Activated CD4-positive, alpha-beta memory T cell treated with anti-CD3 and anti-CD28 coated beads, Interleukin-2, amount 10 ng/mL, durations not matched to agents 7 days and 5 days (primary cell): ENCODE measurements at regions not wholly inside any gene's neighbourhood (a gene's known extent, or its start where the extent isn't known, plus 50 kb on each side); places are given as distances from the start of the nearest gene placed in this dataset.

Experiments
- CTCF ChIA-PET: fragments of 350-600 bp; sonication (Branson Sonifier 250); formaldehyde crosslinking; loops from one replicate; lab custom pipeline; 2021; ENCODE audit warnings: antibody characterized with exemption, inconsistent platforms; lab: Charles Lee
- POLR2A ChIA-PET: fragments of 350-600 bp; sonication (Branson Sonifier 250); formaldehyde crosslinking; loops from one replicate; lab custom pipeline; 2021; ENCODE audit warnings: antibody characterized with exemption; lab: Charles Lee
- DNase-seq: peaks from one replicate; pipeline ENCODE4 v3.0.0-alpha.2; 2020
- H3K27ac Mint-ChIP-seq: one replicate; pipeline ENCODE4 v1.8.0; 2021; ENCODE audit warnings: mild to moderate bottlenecking, mixed read lengths
- H3K27me3 Mint-ChIP-seq: one replicate; pipeline ENCODE4 v1.8.0; 2021; ENCODE audit warnings: mixed read lengths
- H3K36me3 Mint-ChIP-seq: one replicate; pipeline ENCODE4 v1.8.0; 2021; ENCODE audit warnings: low read depth, mixed read lengths
- H3K4me1 Mint-ChIP-seq: one replicate; pipeline ENCODE4 v1.8.0; 2021; ENCODE audit warnings: mixed read lengths
- H3K4me3 Mint-ChIP-seq: one replicate; pipeline ENCODE4 v1.8.0; 2021; ENCODE audit warnings: mild to moderate bottlenecking, mixed read lengths
- H3K9me3 Mint-ChIP-seq: one replicate; pipeline ENCODE4 v1.8.0; 2021; ENCODE audit warnings: mixed read lengths

GRCh38 chr6:28585335-28585734 lies 59.7 kb downstream of the GPX5 start:
- H3K4me3 Mint-ChIP-seq = no peak overlapping the region
- no peak overlapping the region for H3K27ac Mint-ChIP-seq
- peaks cover 5% of the 10 kb centered on the region for H3K36me3 Mint-ChIP-seq
- ChIA-PET POLR2A (interaction anchor here (0.7 kb wide), 1 partner anchor 78 kb away, joined by 3 read pairs; no protein-coding TSS in a partner anchor), CTCF (interaction anchor here (1.2 kb wide), 1 partner anchor 252 kb away, joined by 3 read pairs; no protein-coding TSS in a partner anchor)
- H3K4me1 Mint-ChIP-seq = peaks cover 34% of the 10 kb centered on the region
- peaks cover 61% of the 10 kb centered on the region for H3K27me3 Mint-ChIP-seq
- no peak for DNase-seq
- H3K9me3 Mint-ChIP-seq = peaks cover 2% of the 10 kb centered on the region

- no peak overlapping the region for H3K4me3 Mint-ChIP-seq
- H3K27ac Mint-ChIP-seq = no peak overlapping the region
- DNase-seq = no peak
- H3K9me3 Mint-ChIP-seq = peaks cover 2% of the 10 kb centered on the region
- CTCF ChIA-PET = interaction anchor here (1.0 kb wide), 1 partner anchor 1282 kb away, joined by 3 read pairs; no protein-coding TSS in a partner anchor
- POLR2A ChIA-PET = no interaction called here
- H3K36me3 Mint-ChIP-seq = peaks cover 5% of the 10 kb centered on the region
- H3K27me3 Mint-ChIP-seq = peaks cover 70% of the 10 kb centered on the region
- peaks cover 34% of the 10 kb centered on the region for H3K4me1 Mint-ChIP-seq
Observed at GRCh38 chr6:28586324-28586723, 60.6 kb downstream of the GPX5 start.

GRCh38 chr6:28586962-28587745 lies 61.5 kb downstream of the GPX5 start:
- peak overlapping the region; percentile 63 for H3K4me3 Mint-ChIP-seq
- peaks cover 34% of the 10 kb centered on the region for H3K4me1 Mint-ChIP-seq

GRCh38 chr6:28587746-28588075 lies 62.0 kb downstream of the GPX5 start:
- H3K36me3 Mint-ChIP-seq = peaks cover 5% of the 10 kb centered on the region
- peaks cover 77% of the 10 kb centered on the region for H3K27me3 Mint-ChIP-seq
- CTCF ChIA-PET = no interaction called here
- H3K9me3 Mint-ChIP-seq = peaks cover 2% of the 10 kb centered on the region
- H3K27ac Mint-ChIP-seq = no peak overlapping the region
- no peak for DNase-seq
- peaks cover 34% of the 10 kb centered on the region for H3K4me1 Mint-ChIP-seq
- POLR2A ChIA-PET = no interaction called here
- H3K4me3 Mint-ChIP-seq = peak overlapping the region; percentile 63

More at GRCh38 chr6:28586962-28587745, 61.5 kb downstream of the GPX5 start:
- ChIA-PET POLR2A (no interaction called here), CTCF (interaction anchor here (1.0 kb wide), 1 partner anchor 1283 kb away, joined by 3 read pairs; no protein-coding TSS in a partner anchor)
- Mint-ChIP-seq H3K27me3 (peaks cover 77% of the 10 kb centered on the region), H3K36me3 (peaks cover 5% of the 10 kb centered on the region), H3K27ac (no peak overlapping the region), H3K9me3 (peaks cover 2% of the 10 kb centered on the region)
- DNase-seq = peak; percentile 55

DNA sequence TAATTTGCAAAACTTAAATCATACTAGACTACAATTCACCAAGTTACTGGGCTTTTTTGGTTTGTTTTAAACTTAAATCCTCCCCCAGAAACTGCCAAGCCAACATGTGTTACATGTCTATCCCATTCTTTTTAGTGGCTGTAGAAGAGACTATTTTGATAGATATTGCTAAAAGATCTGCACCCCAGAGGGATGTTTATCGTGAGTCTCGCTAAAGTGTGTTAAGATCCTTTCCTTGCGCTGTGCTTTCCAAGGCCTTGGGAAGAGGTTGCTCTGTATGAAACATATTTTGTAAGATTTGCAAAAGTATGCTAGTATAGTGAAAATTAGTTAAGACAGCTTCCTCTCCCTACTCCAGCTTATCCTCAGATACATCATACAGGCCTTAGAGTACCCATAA lies 63.0 kb downstream of the GPX5 start:
- no peak overlapping the region for H3K27ac Mint-ChIP-seq
- H3K4me1 Mint-ChIP-seq = peaks cover 34% of the 10 kb centered on the region
- peaks cover 78% of the 10 kb centered on the region for H3K27me3 Mint-ChIP-seq
- ChIA-PET POLR2A (interaction anchor here (0.6 kb wide), 1 partner anchor 245 kb away, joined by 3 read pairs; no protein-coding TSS in a partner anchor), CTCF (no interaction called here)
- no peak overlapping the region for H3K4me3 Mint-ChIP-seq
- H3K36me3 Mint-ChIP-seq = peaks cover 5% of the 10 kb centered on the region
- H3K9me3 Mint-ChIP-seq = peaks cover 2% of the 10 kb centered on the region
- DNase-seq = no peak

DNA sequence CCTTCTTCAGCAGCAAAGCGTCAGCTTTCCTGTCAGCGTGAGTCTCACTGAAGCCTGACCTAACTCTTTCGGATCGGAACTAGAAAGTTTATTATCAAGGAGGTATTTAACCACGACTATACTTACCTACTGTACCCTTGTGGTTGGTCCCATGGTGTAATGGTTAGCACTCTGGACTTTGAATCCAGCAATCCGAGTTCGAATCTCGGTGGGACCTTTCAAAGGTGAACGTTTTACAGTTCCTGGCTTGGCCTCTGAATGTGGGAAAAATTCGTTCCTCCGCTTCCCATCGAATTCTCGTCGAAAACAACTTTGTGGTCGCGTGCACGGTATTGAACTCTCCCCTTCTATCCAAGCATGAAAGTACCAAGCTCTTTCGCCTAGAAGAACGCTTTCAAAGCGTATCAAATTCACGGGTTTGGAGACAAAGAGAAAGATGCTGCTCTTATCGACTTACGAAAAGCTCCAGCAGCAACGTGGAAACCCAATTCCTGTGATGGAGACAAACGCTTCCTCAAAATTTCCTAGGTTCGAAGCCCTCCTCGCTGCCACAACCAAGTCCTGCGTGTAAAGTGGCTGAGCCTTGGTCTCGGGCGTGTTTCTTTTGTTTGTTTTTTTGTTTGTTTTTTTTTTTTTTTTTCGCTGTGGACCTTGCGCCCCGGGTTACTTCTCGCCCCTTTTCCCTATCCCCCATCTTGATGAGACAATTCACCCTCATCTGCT lies 63.7 kb downstream of the GPX5 start:
- Mint-ChIP-seq H3K4me1 (peaks cover 34% of the 10 kb centered on the region), H3K27me3 (peaks cover 76% of the 10 kb centered on the region), H3K36me3 (peaks cover 5% of the 10 kb centered on the region), H3K9me3 (peaks cover 2% of the 10 kb centered on the region), H3K4me3 (no peak overlapping the region), H3K27ac (peak overlapping the region; percentile 40)
- POLR2A ChIA-PET = interaction anchor here (0.6 kb wide), 1 partner anchor 244 kb away, joined by 3 read pairs; no protein-coding TSS in a partner anchor
- CTCF ChIA-PET = no interaction called here
- peak; percentile 23 for DNase-seq

DNA sequence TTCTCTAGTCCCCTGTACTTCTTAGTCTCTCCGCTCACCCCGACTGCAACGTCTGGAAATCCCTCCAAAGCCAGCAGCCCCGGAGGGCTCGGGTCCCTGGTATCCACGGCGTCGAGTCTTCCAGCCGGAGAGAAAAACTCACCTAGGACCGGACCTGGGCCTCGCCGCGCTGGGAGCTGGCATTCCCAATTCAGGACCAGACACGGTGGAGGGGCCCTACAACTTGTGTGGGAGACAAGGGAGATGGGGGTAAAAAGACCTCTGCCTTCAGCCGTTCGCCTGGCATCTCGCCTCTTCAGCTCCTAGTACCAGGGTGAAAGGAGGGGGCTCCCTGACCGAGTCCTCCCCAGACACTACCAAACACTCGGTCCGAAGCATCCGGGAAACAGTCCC lies 64.3 kb downstream of the GPX5 start:
- no peak overlapping the region for H3K4me3 Mint-ChIP-seq
- POLR2A ChIA-PET = no interaction called here
- CTCF ChIA-PET = interaction anchor here (0.6 kb wide), 1 partner anchor 14 kb away, joined by 3 read pairs; no protein-coding TSS in a partner anchor

DNA sequence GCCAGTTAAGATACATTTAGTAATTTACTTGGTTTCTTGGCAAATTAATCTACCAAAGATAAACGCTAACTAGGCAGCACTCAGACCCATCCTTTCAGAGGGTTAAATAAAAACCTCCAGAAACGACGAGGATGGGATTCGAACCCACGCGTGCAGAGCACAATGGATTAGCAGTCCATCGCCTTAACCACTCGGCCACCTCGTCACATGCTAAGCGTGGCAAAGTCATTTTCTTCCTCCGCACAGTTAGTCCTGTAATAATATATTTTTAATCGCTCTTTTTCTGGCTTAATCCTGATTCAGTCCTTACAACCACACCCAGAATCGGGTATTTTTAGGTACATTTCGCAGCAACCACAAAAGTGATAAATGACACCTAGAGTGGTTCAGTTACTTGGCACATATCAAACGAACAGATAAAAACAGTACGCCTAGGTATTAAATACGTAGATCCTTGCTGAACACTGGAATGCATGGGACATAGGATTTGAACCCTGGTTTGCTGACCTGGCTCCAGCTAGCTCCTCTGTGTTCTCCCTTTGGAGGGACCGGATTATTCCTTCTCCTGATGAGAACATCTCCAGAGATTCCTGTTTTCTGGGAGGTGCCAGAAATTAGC lies 71.6 kb downstream of the GPX5 start:
- H3K9me3 Mint-ChIP-seq = no peaks in the 10 kb centered on the region
- POLR2A ChIA-PET = no interaction called here

More for the DNA sequence above, 64.3 kb downstream of the GPX5 start:
- Mint-ChIP-seq H3K9me3 (peaks cover 2% of the 10 kb centered on the region), H3K36me3 (peaks cover 5% of the 10 kb centered on the region), H3K4me1 (peaks cover 34% of the 10 kb centered on the region), H3K27me3 (peaks cover 74% of the 10 kb centered on the region), H3K27ac (peak overlapping the region; percentile 40)
- DNase-seq = no peak

GRCh38 chr6:28597924-28598722 lies 72.4 kb downstream of the GPX5 start:
- H3K4me3 Mint-ChIP-seq = no peak overlapping the region
- DNase-seq = no peak
- POLR2A ChIA-PET = no interaction called here
- H3K36me3 Mint-ChIP-seq = no peaks in the 10 kb centered on the region
- CTCF ChIA-PET = interaction anchor here (0.9 kb wide), 1 partner anchor 18 kb away, joined by 3 read pairs; no protein-coding TSS in a partner anchor
- H3K9me3 Mint-ChIP-seq = no peaks in the 10 kb centered on the region
- peaks cover 34% of the 10 kb centered on the region for H3K27me3 Mint-ChIP-seq
- H3K4me1 Mint-ChIP-seq = peaks cover 4% of the 10 kb centered on the region
- no peak overlapping the region for H3K27ac Mint-ChIP-seq

More for the DNA sequence above, 71.6 kb downstream of the GPX5 start:
- Mint-ChIP-seq H3K36me3 (no peaks in the 10 kb centered on the region), H3K27ac (no peak overlapping the region), H3K27me3 (peaks cover 39% of the 10 kb centered on the region), H3K4me1 (peaks cover 4% of the 10 kb centered on the region), H3K4me3 (no peak overlapping the region)
- no peak for DNase-seq
- CTCF ChIA-PET = no interaction called here

GRCh38 chr6:28598757-28599686 lies 73.3 kb downstream of the GPX5 start:
- Mint-ChIP-seq H3K4me3 (no peak overlapping the region), H3K4me1 (peaks cover 4% of the 10 kb centered on the region), H3K27ac (no peak overlapping the region), H3K36me3 (no peaks in the 10 kb centered on the region), H3K27me3 (peaks cover 33% of the 10 kb centered on the region), H3K9me3 (no peaks in the 10 kb centered on the region)
- ChIA-PET CTCF (interaction anchor here (0.9 kb wide), 1 partner anchor 19 kb away, joined by 3 read pairs; no protein-coding TSS in a partner anchor), POLR2A (no interaction called here)
- DNase-seq = no peak

DNA sequence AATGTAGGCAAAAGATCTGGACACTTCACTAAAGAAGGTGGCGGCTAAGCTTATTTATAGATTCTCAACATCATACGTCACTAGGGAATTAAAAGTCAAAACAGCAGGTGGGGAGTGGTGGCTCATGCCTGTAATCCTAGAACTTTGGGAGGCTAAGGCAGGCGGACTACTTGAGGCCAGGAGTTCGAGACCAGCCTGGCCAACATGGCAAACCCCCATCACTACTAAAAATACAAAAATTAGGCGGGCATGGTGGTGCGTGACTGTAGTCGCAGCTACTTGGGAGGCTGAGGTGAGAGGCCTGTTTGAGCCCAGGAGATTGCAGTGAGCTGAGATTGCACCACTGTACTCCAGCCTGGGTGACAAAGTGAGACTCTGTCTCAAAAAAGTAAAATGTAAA lies 74.6 kb downstream of the GPX5 start:
- peaks cover 4% of the 10 kb centered on the region for H3K4me1 Mint-ChIP-seq
- no peaks in the 10 kb centered on the region for H3K36me3 Mint-ChIP-seq
- CTCF ChIA-PET = no interaction called here
- POLR2A ChIA-PET = no interaction called here
- no peak overlapping the region for H3K4me3 Mint-ChIP-seq
- no peaks in the 10 kb centered on the region for H3K9me3 Mint-ChIP-seq
- H3K27ac Mint-ChIP-seq = no peak overlapping the region
- DNase-seq = no peak
- peaks cover 34% of the 10 kb centered on the region for H3K27me3 Mint-ChIP-seq
